Gastrocnemius medialis (tissue), 4 donors: ENCODE measurements at regions not wholly inside any gene's neighbourhood (a gene's known extent, or its start where the extent isn't known, plus 50 kb on each side); places are given as distances from the start of the nearest gene placed in this dataset.
A peak's percentile ranks its signal among the peaks of the same experiment; 100 is the strongest.

Source experiments
- POLR2A ChIP-seq, 2 donors: fragments of 450-650 bp; IDR thresholded peaks; one replicate each; pipeline ENCODE4 v1.6.1; 2017; ENCODE audit warnings: antibody characterized with exemption in 2 of 2, mild to moderate bottlenecking in 2 of 2, moderate library complexity in 2 of 2
- TF ChIP-seq, protein P1 (sequence below), 5 experiments: fragments of 450-650 bp in 3 of 5; fragments of 200-600 bp in 2 of 5; sonication (generic) in 2 of 5; IDR thresholded peaks in 4 of 5; conservative IDR thresholded peaks in 1 of 5; 1 replicate in 4 of 5; 2 replicates in 1 of 5; pipeline ENCODE4 v1.5.1; 2016 to 2019; ENCODE audit warnings: antibody characterized with exemption in 5 of 5, mild to moderate bottlenecking in 3 of 5, moderate library complexity in 3 of 5

DNA sequence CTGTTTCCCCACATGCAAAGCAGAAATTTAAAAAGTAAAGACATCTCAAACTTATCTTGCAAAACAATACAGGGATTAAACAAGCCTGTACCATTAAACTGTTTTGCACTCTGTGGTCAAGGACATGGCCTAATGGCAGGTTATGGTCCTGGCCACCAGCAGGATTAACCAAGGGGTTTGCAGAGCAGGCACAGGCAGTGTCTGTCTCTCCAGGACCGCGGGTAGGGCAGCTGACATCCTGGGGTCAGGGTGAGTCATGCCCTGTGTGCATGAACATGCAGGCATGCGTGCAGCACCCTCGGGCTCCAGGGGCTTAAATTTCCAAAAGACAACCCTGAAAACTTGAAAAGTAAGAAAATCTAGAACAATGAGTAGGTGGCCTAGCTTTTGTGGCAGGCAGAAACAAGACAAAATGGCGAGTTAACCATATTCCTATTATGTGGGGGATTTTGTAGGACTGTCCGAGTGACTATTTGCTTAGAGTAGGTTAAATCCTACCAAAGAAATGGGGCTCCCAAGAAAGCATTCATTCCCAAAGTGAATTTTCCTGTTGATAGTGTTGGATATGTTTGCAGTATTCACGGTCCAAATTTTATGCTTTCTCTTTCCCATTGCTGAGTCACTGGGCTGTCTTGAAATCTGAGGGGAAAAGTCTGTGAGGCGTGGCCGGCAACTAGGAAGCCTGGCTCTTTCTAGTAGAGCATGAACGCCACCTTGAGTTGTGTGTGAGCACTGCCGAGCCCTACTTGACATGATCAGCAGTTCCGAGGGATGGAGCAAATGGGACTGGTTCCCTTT lies 158.4 kb upstream of the FAM20A start:
- TF ChIP-seq POLR2A (IDR thresholded peaks at IDR 0.05), result peak in 1 of 2 donors; percentile 5
- TF ChIP-seq, protein P1, sequence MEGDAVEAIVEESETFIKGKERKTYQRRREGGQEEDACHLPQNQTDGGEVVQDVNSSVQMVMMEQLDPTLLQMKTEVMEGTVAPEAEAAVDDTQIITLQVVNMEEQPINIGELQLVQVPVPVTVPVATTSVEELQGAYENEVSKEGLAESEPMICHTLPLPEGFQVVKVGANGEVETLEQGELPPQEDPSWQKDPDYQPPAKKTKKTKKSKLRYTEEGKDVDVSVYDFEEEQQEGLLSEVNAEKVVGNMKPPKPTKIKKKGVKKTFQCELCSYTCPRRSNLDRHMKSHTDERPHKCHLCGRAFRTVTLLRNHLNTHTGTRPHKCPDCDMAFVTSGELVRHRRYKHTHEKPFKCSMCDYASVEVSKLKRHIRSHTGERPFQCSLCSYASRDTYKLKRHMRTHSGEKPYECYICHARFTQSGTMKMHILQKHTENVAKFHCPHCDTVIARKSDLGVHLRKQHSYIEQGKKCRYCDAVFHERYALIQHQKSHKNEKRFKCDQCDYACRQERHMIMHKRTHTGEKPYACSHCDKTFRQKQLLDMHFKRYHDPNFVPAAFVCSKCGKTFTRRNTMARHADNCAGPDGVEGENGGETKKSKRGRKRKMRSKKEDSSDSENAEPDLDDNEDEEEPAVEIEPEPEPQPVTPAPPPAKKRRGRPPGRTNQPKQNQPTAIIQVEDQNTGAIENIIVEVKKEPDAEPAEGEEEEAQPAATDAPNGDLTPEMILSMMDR (IDR thresholded peaks at IDR 0.05 in 4 of 5, conservative IDR thresholded peaks at IDR 0.05 in 1 of 5), result peak; percentile 62 to 95 (median 83)
